PC-3 (cell line): ENCODE measurements at regions not wholly inside any gene's neighbourhood (a gene's known extent, or its start where the extent isn't known, plus 50 kb on each side); places are given as distances from the start of the nearest gene placed in this dataset.

Experiments
- CTCF ChIP-seq: fragments of 300-600 bp; sonication (generic); conservative IDR thresholded peaks from 2 replicates; pipeline ENCODE4 v1.5.1; 2017; ENCODE audit warnings: antibody characterized with exemption, low read depth, mild to moderate bottlenecking, low read length
- EZH2 ChIP-seq: fragments of 300-600 bp; sonication (generic); IDR thresholded peaks from one replicate; pipeline ENCODE4 v1.6.1; 2017; ENCODE audit warnings: antibody characterized with exemption, mild to moderate bottlenecking, low read length; ENCODE audit not compliant: unreplicated experiment
- EZH2phosphoT487 ChIP-seq: fragments of 300-600 bp; sonication (generic); IDR thresholded peaks from 2 replicates; pipeline ENCODE4 v1.6.1; 2018; ENCODE audit warnings: mild to moderate bottlenecking, antibody characterized with exemption, low read length, borderline replicate concordance

GRCh38 chr12:77131977-77132490, 66.7 kb upstream of the E2F7 start:
- TF ChIP-seq EZH2 (no peak), CTCF (no peak), EZH2phosphoT487 (no peak)
